ENCODE measurements at regions not wholly inside any gene's neighbourhood (a gene's known extent, or its start where the extent isn't known, plus 50 kb on each side); places are given as distances from the start of the nearest gene placed in this dataset.
"Not testable (repeated sequence)": the region's sequence is repeated elsewhere in the genome, so short reads cannot be mapped to it uniquely, and the experiment has no call there.

GRCh38 chr10:28733245-28733644 lies 55.9 kb downstream of the BAMBI start:
- DNase-seq = no peak

DNA sequence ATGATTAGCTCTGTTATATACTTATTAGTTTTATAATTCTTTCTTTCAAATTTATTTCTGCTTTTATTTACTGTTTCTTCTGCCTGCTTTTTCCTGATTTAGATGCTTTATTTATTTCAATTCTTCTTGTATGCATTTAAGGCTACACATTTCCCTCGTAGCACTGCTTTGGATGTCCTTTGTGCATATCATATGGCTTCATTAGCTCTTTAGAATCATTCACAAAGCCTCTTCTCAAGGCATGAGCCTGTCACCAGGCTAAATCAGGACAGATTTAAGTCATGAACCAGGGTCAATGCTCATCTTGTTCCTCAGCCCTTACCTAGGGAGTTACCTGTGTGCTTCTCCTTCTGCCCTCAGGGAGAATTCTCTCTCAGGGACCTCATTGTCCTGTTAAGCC lies 56.3 kb downstream of the BAMBI start:
- no peak for DNase-seq

DNA sequence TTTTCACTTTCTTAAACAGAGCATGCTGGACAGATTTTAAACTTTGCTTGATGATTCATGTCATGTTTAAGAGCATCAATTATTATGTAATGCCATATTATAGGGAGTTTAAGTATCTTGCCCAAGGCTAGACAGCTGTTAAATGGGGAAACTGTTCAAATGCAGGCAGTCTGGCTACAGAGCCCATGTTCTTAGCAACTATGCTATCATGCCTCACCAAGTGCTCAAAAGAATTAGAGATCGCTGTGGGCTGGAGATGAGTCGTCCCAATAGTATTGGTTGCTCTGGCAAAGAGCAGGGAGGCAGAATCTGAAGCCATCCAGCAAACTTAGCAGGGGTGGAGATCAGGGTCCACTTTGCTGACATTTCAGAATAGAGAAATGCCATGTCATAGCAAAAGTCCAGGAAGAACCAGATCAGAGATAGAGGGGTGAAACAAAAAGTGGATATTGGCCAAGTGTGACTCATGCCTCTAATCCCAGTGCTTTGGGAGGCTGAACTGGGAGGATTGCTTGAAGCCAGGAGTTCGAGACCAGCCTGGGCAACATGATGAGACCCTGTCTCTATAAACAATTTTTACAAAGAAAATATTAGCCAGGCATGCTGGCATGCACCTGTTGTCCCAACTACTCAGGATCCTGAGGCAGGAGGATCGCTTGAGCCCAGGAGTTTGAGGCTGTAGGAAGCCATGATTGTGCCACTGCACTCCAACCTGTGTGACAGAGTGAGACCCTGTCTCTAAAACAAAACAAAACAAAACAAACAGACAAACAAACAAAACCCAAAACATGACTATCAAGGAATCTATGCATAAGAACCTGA lies 57.8 kb downstream of the BAMBI start:
- no peak for DNase-seq

DNA sequence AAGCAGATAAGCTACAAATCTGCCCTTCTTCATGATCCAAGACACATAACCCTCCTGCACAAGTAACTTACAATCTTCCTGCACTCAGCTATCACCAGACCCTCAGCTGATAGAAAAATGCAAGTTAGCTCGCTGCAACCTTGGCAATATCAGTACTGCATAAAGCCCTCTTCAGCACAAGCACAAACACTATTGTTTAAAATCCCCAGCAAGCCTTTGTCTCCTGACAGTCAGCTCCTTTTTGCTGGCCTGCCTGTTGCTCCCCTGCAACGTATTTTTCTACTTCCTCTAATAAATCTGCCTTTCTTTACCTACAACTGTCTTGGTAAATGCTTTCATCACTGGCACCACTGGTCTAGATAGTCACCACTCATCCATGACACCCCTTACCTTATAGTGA lies 59.8 kb downstream of the BAMBI start:
- no peak for DNase-seq

- no peak for DNase-seq
Measured at GRCh38 chr10:28738200-28738599, 60.9 kb downstream of the BAMBI start.

DNA sequence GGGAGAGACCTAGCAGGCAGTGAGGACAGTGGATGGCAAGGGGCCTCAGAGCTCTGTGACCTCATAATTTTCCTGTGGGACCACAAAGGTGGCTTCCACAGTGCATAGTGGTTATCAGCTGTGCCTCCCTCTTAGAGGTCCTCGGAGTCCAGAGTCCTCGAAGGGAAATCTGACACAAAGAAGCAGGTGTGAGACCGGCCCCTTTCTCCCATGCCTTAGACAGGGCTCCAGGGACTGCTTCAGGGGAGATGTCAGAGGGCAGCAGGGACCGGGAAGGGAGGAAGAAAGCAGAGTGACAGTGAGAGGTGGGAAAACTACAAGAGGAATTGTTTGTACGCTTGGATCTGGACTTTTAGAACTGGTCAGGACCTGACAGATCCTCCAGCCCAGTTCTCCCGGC lies 66.3 kb downstream of the BAMBI start:
- no peak for DNase-seq

DNA sequence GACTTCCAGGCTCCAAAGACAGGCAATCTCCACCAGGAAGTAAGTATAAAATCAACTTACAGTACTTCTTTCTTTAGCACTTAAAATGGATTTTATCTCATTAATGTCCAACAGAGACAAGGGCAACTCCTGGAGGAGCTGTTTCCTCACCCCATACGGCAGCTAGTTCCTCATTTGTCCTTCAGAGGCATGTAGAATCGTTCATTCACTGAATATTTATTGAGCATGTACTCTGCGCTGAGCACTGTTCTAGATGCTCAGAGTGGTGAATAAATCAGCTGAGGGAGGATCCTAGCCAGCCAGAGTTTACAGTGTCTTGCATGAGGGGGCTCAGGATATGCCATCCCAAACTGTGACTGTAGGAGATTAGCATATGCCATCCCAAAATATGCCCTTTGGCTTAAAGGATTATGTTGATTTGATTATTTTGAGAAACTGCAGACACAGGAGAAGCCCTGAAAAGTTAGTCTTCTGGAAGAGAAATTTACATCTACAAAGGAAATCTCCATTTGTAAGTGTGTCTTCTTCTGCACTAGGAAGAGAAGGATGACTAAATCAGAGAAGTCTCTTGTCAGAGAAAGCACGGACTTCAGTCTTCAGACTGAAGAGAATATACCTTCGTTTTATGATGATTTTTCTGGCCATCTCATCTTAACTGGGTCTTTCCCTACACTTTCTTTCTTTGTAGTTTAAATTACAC lies 66.9 kb downstream of the BAMBI start:
- no peak for DNase-seq

DNA sequence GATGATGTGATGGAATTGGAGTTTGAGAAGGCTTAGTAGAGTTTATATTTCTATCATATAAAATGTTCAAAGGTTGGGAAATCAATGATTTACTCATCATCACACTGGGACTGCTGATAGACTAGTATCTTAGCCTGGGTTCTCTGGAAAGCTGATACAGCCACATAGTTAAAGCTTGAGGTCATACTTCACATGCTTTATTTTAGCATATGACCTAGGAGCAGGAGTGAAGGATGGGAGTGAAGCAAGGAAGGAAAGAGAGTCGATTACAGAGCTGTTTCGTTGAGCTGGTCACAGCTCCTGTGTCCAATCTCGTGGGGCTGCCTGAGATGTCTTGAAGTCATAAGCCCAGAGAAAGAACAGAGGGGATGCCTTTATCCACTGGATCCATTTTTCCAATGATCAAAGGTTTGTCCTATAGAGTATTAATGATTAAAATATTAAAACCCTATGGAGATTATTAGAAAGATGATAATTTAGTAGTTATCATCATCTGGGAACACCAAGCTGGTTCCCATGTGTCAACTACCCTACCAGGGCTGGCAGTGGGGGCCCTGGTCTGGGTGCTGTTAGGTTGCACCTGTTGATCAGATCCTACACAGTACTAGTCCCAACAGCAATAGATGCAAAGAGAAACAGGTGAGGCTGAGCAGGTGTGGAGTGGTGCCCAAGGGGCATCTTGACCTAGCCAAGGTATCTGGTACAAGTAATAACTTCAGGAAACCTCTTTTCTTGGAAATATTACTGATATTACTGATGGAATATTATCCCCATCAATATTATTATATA lies 77.8 kb downstream of the BAMBI start:
- no peak for DNase-seq

DNA sequence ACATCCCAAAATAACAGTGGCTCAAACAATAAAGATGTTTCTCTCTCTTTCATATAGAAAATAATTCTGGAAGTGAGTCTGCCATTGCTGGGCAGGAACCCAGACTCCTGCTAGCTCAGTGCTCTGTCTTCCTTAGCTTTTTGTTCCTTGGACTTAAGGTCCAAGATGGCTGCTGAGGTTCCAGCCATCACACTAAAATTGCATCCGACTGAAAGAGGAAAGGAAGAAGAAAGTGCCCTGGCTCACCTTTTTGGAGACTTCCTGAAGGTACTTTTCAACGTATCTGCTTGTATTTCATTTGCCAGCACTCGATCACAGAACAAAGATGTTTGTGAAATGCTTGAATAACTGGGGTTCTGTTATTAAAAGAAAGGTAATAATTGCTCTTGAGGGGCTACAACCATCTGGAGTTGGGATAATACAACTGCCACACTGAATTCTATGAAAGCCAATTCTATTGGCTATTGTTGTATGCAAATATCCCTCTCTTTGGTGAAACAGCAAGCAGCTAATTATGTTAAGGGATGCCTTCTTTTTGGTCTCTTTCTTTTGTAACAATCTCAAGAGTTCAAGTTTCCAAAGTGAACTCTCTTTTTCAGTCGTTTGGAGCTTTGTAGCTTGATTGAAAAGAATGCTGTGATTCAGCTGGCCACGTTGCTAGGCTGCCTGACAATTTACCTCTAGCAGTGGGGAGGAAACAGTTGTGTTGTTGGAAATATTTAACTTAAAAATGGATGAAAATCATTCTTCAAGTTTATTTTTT lies 83.9 kb downstream of the BAMBI start:
- no peak for DNase-seq

DNA sequence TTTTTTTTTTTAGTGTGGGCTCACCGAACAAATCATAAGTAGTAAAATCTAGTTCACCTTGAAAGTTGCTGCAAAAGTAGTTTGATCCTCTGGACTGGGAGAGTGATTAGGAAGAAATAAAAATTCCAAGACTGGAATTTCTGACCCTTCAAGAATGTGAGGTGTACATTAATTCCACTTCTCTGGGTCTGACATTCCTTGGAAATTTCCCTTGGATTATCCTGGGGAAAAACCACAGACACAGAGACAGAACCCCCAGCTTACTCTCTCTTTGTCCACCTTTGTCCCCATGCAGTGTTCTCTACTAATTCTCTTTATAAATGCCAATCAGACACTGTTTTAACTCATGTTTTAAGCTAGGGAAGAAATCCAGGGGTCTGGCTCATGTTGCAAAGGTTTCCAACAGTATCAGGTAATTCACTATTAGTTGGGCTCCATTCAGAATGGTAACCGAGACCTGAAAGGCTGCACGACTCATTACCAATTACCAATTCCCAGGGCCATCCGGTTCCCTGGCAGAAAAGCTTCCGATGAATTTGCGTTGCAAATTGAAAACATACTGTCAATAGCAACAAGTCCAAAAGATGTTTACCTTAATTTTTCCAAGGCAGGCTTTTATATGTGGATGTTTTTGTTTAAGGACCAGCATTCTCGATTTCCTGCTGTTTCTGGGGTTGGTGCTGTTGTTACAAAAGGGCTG lies 86.3 kb downstream of the BAMBI start:
- no peak for DNase-seq

DNA sequence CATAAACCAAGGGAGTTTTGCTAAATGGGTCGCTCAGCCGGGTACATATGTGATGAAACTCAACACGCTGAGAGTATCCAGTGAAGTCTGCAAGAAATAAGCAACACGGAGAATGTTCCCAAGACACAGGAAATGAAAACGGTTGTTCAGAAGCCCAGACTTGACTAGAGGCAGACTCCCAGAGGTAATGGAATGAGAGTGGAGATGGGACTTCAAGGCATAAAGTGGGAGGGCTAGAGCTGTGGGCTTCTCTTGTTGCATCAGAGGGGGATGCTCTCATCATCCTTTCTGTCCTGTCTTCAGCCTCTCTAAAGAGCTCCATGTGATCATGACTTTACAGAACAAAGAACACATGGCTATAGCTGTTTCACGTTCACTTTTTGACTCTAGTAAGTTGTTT lies 88.3 kb downstream of the BAMBI start:
- DNase-seq = no peak

DNA sequence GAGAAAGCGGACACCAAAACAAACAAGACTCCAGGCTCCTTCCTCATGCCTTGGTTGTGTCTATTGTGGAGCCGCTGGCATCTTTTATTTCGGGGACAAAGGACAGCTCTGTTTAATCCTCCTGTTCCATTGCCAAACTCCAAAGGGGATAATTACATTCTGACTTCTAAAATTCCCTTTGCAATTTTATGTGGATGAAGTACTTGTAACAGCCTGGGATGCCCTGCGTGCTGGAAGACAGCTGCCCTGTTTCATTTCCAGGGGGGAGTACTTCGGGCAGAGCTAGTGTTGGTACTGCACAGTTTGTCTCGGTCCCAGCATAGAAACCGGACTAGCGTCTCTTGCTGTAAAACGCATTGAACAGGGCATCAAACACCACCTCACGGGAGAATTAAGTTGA lies 90.9 kb downstream of the BAMBI start:
- no peak for DNase-seq

- DNase-seq = no peak
Measured at GRCh38 chr10:28769091-28769604, 91.8 kb downstream of the BAMBI start.

DNA sequence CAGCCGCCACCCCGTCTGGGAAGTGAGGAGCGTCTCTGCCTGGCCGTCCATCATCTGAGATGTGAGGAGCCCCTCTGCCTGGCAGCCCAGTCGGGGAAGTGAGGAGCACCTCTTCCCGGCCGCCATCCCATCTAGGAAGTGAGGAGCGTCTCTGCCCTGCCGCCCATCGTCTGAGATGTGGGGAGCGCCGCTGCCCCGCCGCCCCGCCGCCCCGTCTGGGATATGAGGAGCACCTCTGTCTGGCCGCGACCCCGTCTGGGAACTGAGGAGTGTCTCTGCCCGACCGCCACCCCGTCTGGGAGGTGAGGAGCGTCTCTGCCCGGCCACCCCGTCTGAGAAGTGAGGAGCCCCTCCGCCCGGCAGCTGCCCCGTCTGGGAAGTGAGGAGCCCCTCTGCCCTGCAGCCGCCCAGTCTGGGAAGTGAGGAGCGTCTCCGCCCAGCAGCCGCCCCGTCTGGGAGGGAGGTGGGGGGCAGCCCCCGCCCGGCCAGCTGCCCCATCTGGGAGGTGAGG lies 94.3 kb downstream of the BAMBI start:
- not testable (repeated sequence) for DNase-seq

DNA sequence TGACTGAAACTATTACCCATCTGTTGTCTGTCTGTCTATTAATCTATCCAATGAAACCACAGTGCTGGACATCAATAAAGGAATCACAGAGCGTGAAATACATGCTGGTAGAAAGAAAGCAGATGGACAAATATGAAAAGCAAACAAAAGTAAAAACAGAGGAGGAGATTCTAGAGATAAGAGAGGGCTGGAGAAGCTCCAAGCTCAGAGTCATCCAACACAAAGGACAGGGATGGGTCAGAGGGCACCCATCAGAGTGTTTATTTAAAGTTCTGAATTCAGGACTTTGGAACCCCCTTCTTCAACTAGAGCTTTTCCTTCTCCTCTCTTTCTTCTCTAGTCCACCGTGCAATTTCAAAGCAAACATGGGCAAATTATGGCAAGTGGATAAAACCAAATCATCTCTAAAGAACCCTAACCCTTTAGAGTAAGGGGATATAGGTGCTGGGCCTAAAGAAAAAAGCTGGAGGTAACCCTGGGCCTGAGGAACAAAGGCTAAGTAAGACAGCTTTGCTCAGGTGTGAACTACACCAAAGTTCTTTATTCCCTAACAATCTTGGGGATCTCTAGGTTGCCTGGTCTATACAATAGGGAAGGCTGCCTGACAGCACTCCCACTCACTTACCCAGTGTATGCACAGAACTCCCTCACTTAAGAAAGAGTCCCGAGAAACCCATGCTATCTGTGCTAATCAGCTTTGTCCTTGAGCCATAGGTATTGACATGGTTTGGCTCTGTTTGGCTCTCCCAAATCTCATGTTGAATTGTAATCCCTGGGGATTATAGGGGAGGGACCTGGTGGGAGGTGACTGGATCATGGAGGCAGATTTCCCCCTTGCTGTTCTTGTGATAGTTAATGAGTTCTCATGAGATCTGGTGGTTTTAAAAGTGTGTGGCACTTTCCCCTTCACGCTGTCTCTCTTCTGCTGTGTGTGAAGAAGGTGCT lies 97.0 kb downstream of the BAMBI start:
- DNase-seq = no peak

GRCh38 chr10:28775773-28776172 lies 98.5 kb downstream of the BAMBI start:
- DNase-seq = no peak

GRCh38 chr10:28776519-28776918 lies 99.2 kb downstream of the BAMBI start:
- no peak for DNase-seq

DNA sequence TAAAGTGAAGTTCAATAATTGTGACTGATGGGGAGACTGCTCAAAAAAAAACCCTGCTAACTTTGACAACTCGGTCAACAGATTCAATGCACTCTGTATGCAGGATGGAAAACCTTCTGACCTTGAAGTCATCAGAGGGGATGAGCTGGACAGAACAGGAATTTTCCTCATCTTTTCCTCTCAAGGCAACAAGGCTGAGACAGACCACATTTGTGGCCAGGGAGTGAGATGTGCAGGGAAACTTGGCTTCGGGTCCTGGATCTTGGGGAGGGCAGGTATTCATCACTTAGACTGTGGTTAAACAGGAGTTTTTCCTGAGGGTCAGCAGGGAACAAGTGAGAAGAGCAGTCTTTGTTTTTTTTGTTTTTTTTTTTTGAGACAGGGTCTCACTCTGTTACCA lies 100.6 kb downstream of the BAMBI start:
- DNase-seq = no peak

GRCh38 chr10:28778524-28778923 lies 101.2 kb downstream of the BAMBI start:
- no peak for DNase-seq

DNA sequence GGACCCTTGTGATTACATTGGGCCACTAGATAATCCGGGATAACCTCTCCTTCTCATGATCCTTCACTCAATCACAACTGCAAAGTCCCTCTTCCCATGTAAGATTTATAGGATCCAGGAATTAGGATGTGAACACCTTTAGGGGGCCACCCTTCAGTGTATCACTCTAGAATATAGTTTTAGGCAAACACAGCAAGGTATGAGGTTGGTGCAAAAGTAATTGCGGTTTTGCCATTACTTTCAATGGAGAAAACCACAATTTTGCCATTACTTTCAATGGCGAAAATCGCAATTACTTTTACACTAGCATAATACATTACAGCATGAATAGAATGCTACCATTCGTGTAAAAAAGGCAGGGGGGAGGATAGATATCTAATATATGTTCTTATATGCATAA lies 104.0 kb downstream of the BAMBI start:
- DNase-seq = no peak

DNA sequence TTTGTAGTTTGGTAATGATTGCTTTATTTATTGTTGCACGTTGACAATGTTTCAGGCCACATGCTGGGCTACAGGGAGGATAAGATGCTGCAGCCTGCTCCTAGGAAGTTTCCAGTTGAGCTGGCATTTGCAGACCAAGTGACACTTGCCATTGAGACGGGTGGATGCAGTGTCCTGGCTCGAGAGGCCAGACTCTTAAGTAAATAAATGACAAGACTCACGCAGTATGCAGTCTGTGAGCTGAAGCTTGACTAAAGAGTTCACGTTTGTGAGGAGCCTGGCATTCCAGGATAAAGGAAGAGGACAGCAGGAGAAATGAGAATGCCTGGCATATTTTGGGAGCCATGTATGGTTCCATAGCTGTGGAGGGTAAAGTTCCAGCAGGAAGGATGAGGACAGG lies 105.8 kb downstream of the BAMBI start:
- DNase-seq = no peak

Data from CD4-positive, alpha-beta T cell treated with Interleukin-4 for 4 hours (primary cell).